Panc1 (cell line): ENCODE measurements at regions not wholly inside any gene's neighbourhood (a gene's known extent, or its start where the extent isn't known, plus 50 kb on each side); places are given as distances from the start of the nearest gene placed in this dataset.

Experiments
- POLR2AphosphoS5 ChIP-seq: IDR thresholded peaks from 2 replicates; pipeline ENCODE4 v1.6.1; 2012; ENCODE audit warnings: mild to moderate bottlenecking, low read depth, low read length, moderate library complexity
- SIN3A ChIP-seq: IDR thresholded peaks from 2 replicates; pipeline ENCODE4 v1.6.1; 2012; ENCODE audit warnings: low read depth, mild to moderate bottlenecking, low read length, moderate library complexity, borderline replicate concordance; ENCODE audit not compliant: insufficient read depth
- TF ChIP-seq, protein P1 (sequence below): fragments of 450-650 bp; IDR thresholded peaks from 2 replicates; pipeline ENCODE4 v1.5.1; 2017; ENCODE audit warnings: mild to moderate bottlenecking

DNA sequence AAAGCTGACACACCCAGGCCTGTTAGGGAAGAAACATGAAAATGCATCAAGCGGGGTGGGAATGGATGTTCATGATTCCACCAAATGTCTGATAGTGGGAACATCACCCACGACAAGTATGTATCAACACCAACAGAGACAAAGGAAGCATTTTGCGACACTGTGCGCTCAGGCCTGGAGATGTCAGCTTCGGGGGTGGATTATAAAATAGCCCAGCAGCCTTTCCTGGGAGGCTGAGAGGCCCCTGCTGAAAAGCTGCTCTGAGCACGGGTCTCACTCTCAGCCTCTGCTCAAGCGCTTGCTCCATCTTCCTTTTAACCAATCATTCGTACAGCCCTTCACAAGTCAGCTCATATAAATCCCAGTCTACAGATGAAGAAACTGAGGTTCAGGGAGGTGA, 213.5 kb downstream of the BCL11B start:
- TF ChIP-seq, protein P1, sequence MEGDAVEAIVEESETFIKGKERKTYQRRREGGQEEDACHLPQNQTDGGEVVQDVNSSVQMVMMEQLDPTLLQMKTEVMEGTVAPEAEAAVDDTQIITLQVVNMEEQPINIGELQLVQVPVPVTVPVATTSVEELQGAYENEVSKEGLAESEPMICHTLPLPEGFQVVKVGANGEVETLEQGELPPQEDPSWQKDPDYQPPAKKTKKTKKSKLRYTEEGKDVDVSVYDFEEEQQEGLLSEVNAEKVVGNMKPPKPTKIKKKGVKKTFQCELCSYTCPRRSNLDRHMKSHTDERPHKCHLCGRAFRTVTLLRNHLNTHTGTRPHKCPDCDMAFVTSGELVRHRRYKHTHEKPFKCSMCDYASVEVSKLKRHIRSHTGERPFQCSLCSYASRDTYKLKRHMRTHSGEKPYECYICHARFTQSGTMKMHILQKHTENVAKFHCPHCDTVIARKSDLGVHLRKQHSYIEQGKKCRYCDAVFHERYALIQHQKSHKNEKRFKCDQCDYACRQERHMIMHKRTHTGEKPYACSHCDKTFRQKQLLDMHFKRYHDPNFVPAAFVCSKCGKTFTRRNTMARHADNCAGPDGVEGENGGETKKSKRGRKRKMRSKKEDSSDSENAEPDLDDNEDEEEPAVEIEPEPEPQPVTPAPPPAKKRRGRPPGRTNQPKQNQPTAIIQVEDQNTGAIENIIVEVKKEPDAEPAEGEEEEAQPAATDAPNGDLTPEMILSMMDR, result no peak
- TF ChIP-seq SIN3A (no peak), POLR2AphosphoS5 (no peak)
